ENCODE measurements at regions not wholly inside any gene's neighbourhood (a gene's known extent, or its start where the extent isn't known, plus 50 kb on each side); places are given as distances from the start of the nearest gene placed in this dataset.
A peak's percentile ranks its signal among the peaks of the same experiment; 100 is the strongest.

- H3K36me3 ChIP-seq (ENCODE audit: insufficient read depth, low read length): no peaks in the 10 kb centered on the region
- ATAC-seq (ENCODE audit: insufficient read depth, low read depth): no peak
- no peak for DNase-seq
- no peak overlapping the region for H3K9ac ChIP-seq (ENCODE audit: low read depth, low read length)
- H3K79me2 ChIP-seq (ENCODE audit: insufficient read depth, low read length): no peaks in the 10 kb centered on the region
- no peak for TF ChIP-seq EZH2 (IDR thresholded peaks at IDR 0.05; ENCODE audit: borderline replicate concordance, low read depth, low read length, severe bottlenecking)
- no peak for TF ChIP-seq CTCF (IDR thresholded peaks at IDR 0.05; ENCODE audit: borderline replicate concordance, extremely low read depth, low read length, poor library complexity, severe bottlenecking)
- no peaks in the 10 kb centered on the region for H3K27me3 ChIP-seq (ENCODE audit: insufficient read depth, low read length, poor library complexity)
- no peaks in the 10 kb centered on the region for H4K20me1 ChIP-seq (ENCODE audit: insufficient read depth, low read length)
- H3K9me3 ChIP-seq (ENCODE audit: insufficient read depth, low read length, severe bottlenecking): no peaks in the 10 kb centered on the region
- H3K4me3 ChIP-seq (ENCODE audit: low read depth in 1 of 2, low read length in 2 of 2): no peak overlapping the region
- H3K27ac ChIP-seq (ENCODE audit: low read length): no peak overlapping the region
- no peak overlapping the region for H3K4me2 ChIP-seq (ENCODE audit: insufficient read depth, low read length)
- H3K4me1 ChIP-seq (ENCODE audit: insufficient read depth, low read length): no peaks in the 10 kb centered on the region
- no peak overlapping the region for H2AFZ ChIP-seq (ENCODE audit: low read depth, low read length)
Measured at GRCh38 chr4:20532871-20533870, 167.1 kb upstream of the PACRGL start.

GRCh38 chr4:20538905-20539304, 161.4 kb upstream of the PACRGL start:
- Histone ChIP-seq H3K9ac (ENCODE audit: low read depth, low read length) (no peak overlapping the region), H3K4me3 (ENCODE audit: low read depth in 1 of 2, low read length in 2 of 2) (no peak overlapping the region), H2AFZ (ENCODE audit: low read depth, low read length) (no peak overlapping the region), H3K4me1 (ENCODE audit: insufficient read depth, low read length) (no peaks in the 10 kb centered on the region), H3K9me3 (ENCODE audit: insufficient read depth, low read length, severe bottlenecking) (no peaks in the 10 kb centered on the region), H3K36me3 (ENCODE audit: insufficient read depth, low read length) (no peaks in the 10 kb centered on the region), H3K79me2 (ENCODE audit: insufficient read depth, low read length) (no peaks in the 10 kb centered on the region), H3K4me2 (ENCODE audit: insufficient read depth, low read length) (no peak overlapping the region), H3K27me3 (ENCODE audit: insufficient read depth, low read length, poor library complexity) (no peaks in the 10 kb centered on the region), H4K20me1 (ENCODE audit: insufficient read depth, low read length) (no peaks in the 10 kb centered on the region), H3K27ac (ENCODE audit: low read length) (no peak overlapping the region)
- ATAC-seq (ENCODE audit: insufficient read depth, low read depth) (no peak), DNase-seq (no peak)
- TF ChIP-seq CTCF (IDR thresholded peaks at IDR 0.05; ENCODE audit: borderline replicate concordance, extremely low read depth, low read length, poor library complexity, severe bottlenecking): no peak
- TF ChIP-seq EZH2 (IDR thresholded peaks at IDR 0.05; ENCODE audit: borderline replicate concordance, low read depth, low read length, severe bottlenecking): no peak

- ATAC-seq (ENCODE audit: insufficient read depth, low read depth): no peak
- TF ChIP-seq EZH2 (IDR thresholded peaks at IDR 0.05; ENCODE audit: borderline replicate concordance, low read depth, low read length, severe bottlenecking): no peak
- Histone ChIP-seq H4K20me1 (ENCODE audit: insufficient read depth, low read length) (no peaks in the 10 kb centered on the region), H3K4me2 (ENCODE audit: insufficient read depth, low read length) (no peak overlapping the region), H3K4me3 (ENCODE audit: low read depth in 1 of 2, low read length in 2 of 2) (no peak overlapping the region), H3K9ac (ENCODE audit: low read depth, low read length) (no peak overlapping the region), H3K27ac (ENCODE audit: low read length) (no peak overlapping the region), H3K79me2 (ENCODE audit: insufficient read depth, low read length) (no peaks in the 10 kb centered on the region), H3K36me3 (ENCODE audit: insufficient read depth, low read length) (no peaks in the 10 kb centered on the region), H3K9me3 (ENCODE audit: insufficient read depth, low read length, severe bottlenecking) (no peaks in the 10 kb centered on the region), H2AFZ (ENCODE audit: low read depth, low read length) (no peak overlapping the region), H3K4me1 (ENCODE audit: insufficient read depth, low read length) (no peaks in the 10 kb centered on the region), H3K27me3 (ENCODE audit: insufficient read depth, low read length, poor library complexity) (no peaks in the 10 kb centered on the region)
- DNase-seq: no peak
Measured at GRCh38 chr4:20543131-20543530, 157.1 kb upstream of the PACRGL start.

GRCh38 chr4:20544645-20545044, 155.6 kb upstream of the PACRGL start:
- DNase-seq: no peak
- Histone ChIP-seq H3K4me2 (ENCODE audit: insufficient read depth, low read length) (no peak overlapping the region), H3K27ac (ENCODE audit: low read length) (no peak overlapping the region), H2AFZ (ENCODE audit: low read depth, low read length) (no peak overlapping the region), H3K4me1 (ENCODE audit: insufficient read depth, low read length) (no peaks in the 10 kb centered on the region), H3K4me3 (ENCODE audit: low read depth in 1 of 2, low read length in 2 of 2) (no peak overlapping the region), H3K27me3 (ENCODE audit: insufficient read depth, low read length, poor library complexity) (no peaks in the 10 kb centered on the region), H4K20me1 (ENCODE audit: insufficient read depth, low read length) (no peaks in the 10 kb centered on the region), H3K9ac (ENCODE audit: low read depth, low read length) (no peak overlapping the region), H3K36me3 (ENCODE audit: insufficient read depth, low read length) (no peaks in the 10 kb centered on the region), H3K79me2 (ENCODE audit: insufficient read depth, low read length) (no peaks in the 10 kb centered on the region), H3K9me3 (ENCODE audit: insufficient read depth, low read length, severe bottlenecking) (no peaks in the 10 kb centered on the region)
- ATAC-seq (ENCODE audit: insufficient read depth, low read depth): no peak
- TF ChIP-seq EZH2 (IDR thresholded peaks at IDR 0.05; ENCODE audit: borderline replicate concordance, low read depth, low read length, severe bottlenecking) (no peak), CTCF (IDR thresholded peaks at IDR 0.05; ENCODE audit: borderline replicate concordance, extremely low read depth, low read length, poor library complexity, severe bottlenecking) (peak; percentile 51)

All from DND-41 (cell line).